Activated CD4-positive, alpha-beta memory T cell treated with anti-CD3 and anti-CD28 coated beads for 36 hours (primary cell): ENCODE measurements at regions not wholly inside any gene's neighbourhood (a gene's known extent, or its start where the extent isn't known, plus 50 kb on each side); places are given as distances from the start of the nearest gene placed in this dataset.

ENCODE experiments used
- CTCF ChIA-PET: fragments of 350-600 bp; sonication (Branson Sonifier 250); formaldehyde crosslinking; loops from one replicate; lab custom pipeline; 2021; ENCODE audit warnings: antibody characterized with exemption, inconsistent platforms; lab: Charles Lee
- POLR2A ChIA-PET: fragments of 350-600 bp; sonication (Branson Sonifier 250); formaldehyde crosslinking; loops from one replicate; lab custom pipeline; 2021; ENCODE audit warnings: antibody characterized with exemption; lab: Charles Lee
- DNase-seq: peaks from one replicate; pipeline ENCODE4 v3.0.0-alpha.2; 2020
- H3K27ac Mint-ChIP-seq: one replicate; pipeline ENCODE4 v1.8.0; 2021; ENCODE audit warnings: mixed read lengths
- H3K27me3 Mint-ChIP-seq: one replicate; pipeline ENCODE4 v1.8.0; 2021; ENCODE audit warnings: mixed read lengths
- H3K36me3 Mint-ChIP-seq: one replicate; pipeline ENCODE4 v1.8.0; 2021; ENCODE audit warnings: mixed read lengths
- H3K4me1 Mint-ChIP-seq: one replicate; pipeline ENCODE4 v1.8.0; 2021; ENCODE audit warnings: low read depth, mixed read lengths
- H3K4me3 Mint-ChIP-seq: one replicate; pipeline ENCODE4 v1.8.0; 2021; ENCODE audit warnings: mild to moderate bottlenecking, mixed read lengths
- H3K9me3 Mint-ChIP-seq: one replicate; pipeline ENCODE4 v1.8.0; 2021; ENCODE audit warnings: mixed read lengths
- intact Hi-C: fragments of 100-400 bp; cut with micrococcal nuclease; formaldehyde crosslinking; loops from one replicate; pipeline ENCODE4 v1.15.1; 2023

- no peaks in the 10 kb centered on the region for H3K9me3 Mint-ChIP-seq
- H3K27me3 Mint-ChIP-seq, result peaks cover 8% of the 10 kb centered on the region
- no peak for DNase-seq
- CTCF ChIA-PET, result no interaction called here
- POLR2A ChIA-PET, result no interaction called here
- intact Hi-C loops, result no loop called here
- no peak overlapping the region for H3K27ac Mint-ChIP-seq
- no peaks in the 10 kb centered on the region for H3K4me1 Mint-ChIP-seq
- H3K4me3 Mint-ChIP-seq, result no peak overlapping the region
- no peaks in the 10 kb centered on the region for H3K36me3 Mint-ChIP-seq
Observed at GRCh38 chr2:234676783-234677450, 180.0 kb upstream of the ARL4C start.

GRCh38 chr2:234676109-234676782 is 179.4 kb upstream of the ARL4C start:
- H3K27me3 Mint-ChIP-seq, result peaks cover 8% of the 10 kb centered on the region
- DNase-seq, result no peak
- ChIA-PET CTCF (no interaction called here), POLR2A (no interaction called here)
- intact Hi-C loops, result no loop called here
- no peaks in the 10 kb centered on the region for H3K9me3 Mint-ChIP-seq
- no peaks in the 10 kb centered on the region for H3K36me3 Mint-ChIP-seq
- no peak overlapping the region for H3K27ac Mint-ChIP-seq
- H3K4me3 Mint-ChIP-seq, result no peak overlapping the region
- no peaks in the 10 kb centered on the region for H3K4me1 Mint-ChIP-seq

- ChIA-PET CTCF (no interaction called here), POLR2A (no interaction called here)
- intact Hi-C loops, result no loop called here
- Mint-ChIP-seq H3K36me3 (no peaks in the 10 kb centered on the region), H3K27ac (no peak overlapping the region), H3K9me3 (no peaks in the 10 kb centered on the region), H3K4me3 (no peak overlapping the region), H3K4me1 (no peaks in the 10 kb centered on the region), H3K27me3 (peaks cover 8% of the 10 kb centered on the region)
- no peak for DNase-seq
Observed at GRCh38 chr2:234674781-234675201, 177.9 kb upstream of the ARL4C start.

DNA sequence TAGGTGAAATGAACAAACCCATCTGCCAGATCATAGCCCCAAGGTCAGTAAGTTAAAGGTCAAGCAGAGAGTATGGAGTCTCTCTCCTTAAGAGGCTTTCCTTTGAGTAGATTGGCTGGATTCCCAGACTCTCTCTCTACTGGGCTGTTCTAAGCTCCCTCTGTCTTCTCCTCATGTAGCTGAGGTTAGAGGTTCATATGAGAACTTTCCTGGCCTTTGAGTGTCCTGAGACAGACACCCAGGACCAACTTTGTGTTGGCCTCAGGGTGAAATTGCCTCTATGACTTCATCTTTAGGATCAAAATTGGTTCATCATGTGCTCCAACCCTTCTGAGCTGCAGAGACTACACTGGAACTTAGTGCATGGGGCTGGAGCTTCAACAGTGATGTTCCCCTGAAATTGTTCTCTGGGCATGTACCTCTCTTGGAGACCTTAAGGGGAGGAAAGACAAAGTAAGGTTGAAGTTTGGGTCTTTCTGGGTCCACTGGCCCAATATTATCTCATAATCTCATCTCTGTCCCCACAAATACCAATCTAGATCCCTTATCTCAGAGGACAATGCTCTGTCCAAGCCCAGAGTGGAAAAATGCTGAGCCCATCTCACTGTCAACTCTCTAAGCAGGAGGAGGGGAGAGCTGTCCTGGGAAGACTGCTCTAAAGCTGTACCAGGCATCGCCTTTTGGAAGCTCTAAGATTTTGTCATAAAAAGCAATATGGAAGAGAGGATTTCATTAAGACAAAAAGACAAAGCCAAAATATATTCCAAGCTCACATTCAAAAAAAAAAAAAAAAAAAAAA is 177.3 kb upstream of the ARL4C start:
- ChIA-PET POLR2A (no interaction called here), CTCF (no interaction called here)
- intact Hi-C loops, result no loop called here
- Mint-ChIP-seq H3K36me3 (no peaks in the 10 kb centered on the region), H3K4me3 (no peak overlapping the region), H3K4me1 (no peaks in the 10 kb centered on the region), H3K27me3 (peaks cover 11% of the 10 kb centered on the region), H3K9me3 (no peaks in the 10 kb centered on the region), H3K27ac (no peak overlapping the region)
- DNase-seq, result no peak

DNA sequence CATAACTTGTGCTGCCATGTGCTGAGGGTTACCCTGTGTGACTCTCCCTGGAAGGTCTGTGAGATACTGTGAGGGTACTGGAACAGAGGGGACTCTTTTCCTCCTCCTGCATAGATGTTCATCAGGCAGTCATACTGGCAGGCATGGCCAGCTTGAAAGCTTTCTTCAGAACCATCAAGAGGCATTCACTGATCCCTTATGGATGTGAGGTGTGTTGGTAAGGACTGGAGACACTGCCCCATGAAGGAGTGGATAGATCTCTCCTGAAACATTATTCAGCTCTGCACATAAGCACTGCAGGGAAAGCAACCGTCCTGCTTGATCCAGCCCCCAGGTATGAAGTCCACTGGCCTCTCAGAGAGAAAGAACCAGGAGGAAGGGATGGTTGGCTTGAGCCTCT is 176.6 kb upstream of the ARL4C start:
- Mint-ChIP-seq H3K27ac (no peak overlapping the region), H3K36me3 (no peaks in the 10 kb centered on the region), H3K4me1 (no peaks in the 10 kb centered on the region), H3K4me3 (no peak overlapping the region), H3K9me3 (no peaks in the 10 kb centered on the region), H3K27me3 (peaks cover 15% of the 10 kb centered on the region)
- intact Hi-C loops, result no loop called here
- no peak for DNase-seq
- POLR2A ChIA-PET, result no interaction called here
- CTCF ChIA-PET, result no interaction called here

DNA sequence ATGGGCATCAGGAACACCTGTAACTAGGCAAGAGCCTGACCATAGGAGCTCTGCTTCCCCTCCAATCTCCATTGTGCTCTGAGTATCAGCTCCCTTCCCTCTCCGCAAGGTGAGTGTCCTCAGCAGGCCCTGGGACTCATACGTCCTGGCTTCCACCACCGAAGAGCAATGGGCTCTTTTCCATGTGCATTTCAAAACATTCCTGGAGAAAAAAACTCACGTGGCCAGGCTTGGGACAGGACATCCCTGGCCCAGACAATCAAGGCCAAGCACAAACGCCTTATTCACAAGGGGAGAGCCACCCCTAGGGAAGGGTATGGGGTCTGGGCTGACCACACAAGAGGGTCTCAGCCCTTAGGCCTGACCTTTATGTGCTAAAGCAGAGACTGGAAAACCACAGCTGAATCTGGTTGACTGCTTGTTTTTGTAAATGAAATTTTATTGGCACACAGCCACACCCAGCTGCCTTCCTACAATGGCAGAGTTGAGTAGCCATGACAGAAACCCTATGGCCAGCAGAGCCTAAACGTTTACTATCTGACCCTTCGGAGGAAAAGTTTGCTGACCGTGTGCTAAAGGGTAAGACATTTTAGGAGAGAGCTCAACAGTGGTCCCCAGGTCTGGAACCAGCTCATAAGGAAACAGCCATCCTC is 175.7 kb upstream of the ARL4C start:
- H3K27ac Mint-ChIP-seq, result no peak overlapping the region
- H3K4me3 Mint-ChIP-seq, result no peak overlapping the region
- no peak for DNase-seq
- intact Hi-C loops, result no loop called here
- no peaks in the 10 kb centered on the region for H3K4me1 Mint-ChIP-seq
- CTCF ChIA-PET, result no interaction called here
- POLR2A ChIA-PET, result no interaction called here
- no peaks in the 10 kb centered on the region for H3K36me3 Mint-ChIP-seq
- H3K9me3 Mint-ChIP-seq, result no peaks in the 10 kb centered on the region
- H3K27me3 Mint-ChIP-seq, result peaks cover 16% of the 10 kb centered on the region

GRCh38 chr2:234671716-234672115 is 174.8 kb upstream of the ARL4C start:
- intact Hi-C loops, result no loop called here
- no peak for DNase-seq
- H3K27me3 Mint-ChIP-seq, result peaks cover 23% of the 10 kb centered on the region
- POLR2A ChIA-PET, result no interaction called here
- H3K9me3 Mint-ChIP-seq, result no peaks in the 10 kb centered on the region
- H3K27ac Mint-ChIP-seq, result no peak overlapping the region
- no peaks in the 10 kb centered on the region for H3K36me3 Mint-ChIP-seq
- CTCF ChIA-PET, result no interaction called here
- H3K4me3 Mint-ChIP-seq, result no peak overlapping the region
- no peaks in the 10 kb centered on the region for H3K4me1 Mint-ChIP-seq

- Mint-ChIP-seq H3K27ac (no peak overlapping the region), H3K36me3 (no peaks in the 10 kb centered on the region), H3K27me3 (peaks cover 23% of the 10 kb centered on the region), H3K4me3 (no peak overlapping the region), H3K9me3 (no peaks in the 10 kb centered on the region), H3K4me1 (no peaks in the 10 kb centered on the region)
- intact Hi-C loops, result no loop called here
- DNase-seq, result no peak
- CTCF ChIA-PET, result no interaction called here
- POLR2A ChIA-PET, result no interaction called here
Observed at GRCh38 chr2:234671231-234671630, 174.3 kb upstream of the ARL4C start.

GRCh38 chr2:234670806-234671205 is 173.9 kb upstream of the ARL4C start:
- H3K4me1 Mint-ChIP-seq, result no peaks in the 10 kb centered on the region
- ChIA-PET CTCF (no interaction called here), POLR2A (no interaction called here)
- H3K4me3 Mint-ChIP-seq, result no peak overlapping the region
- DNase-seq, result no peak
- intact Hi-C loops, result no loop called here
- H3K27me3 Mint-ChIP-seq, result peaks cover 23% of the 10 kb centered on the region
- no peaks in the 10 kb centered on the region for H3K36me3 Mint-ChIP-seq
- no peak overlapping the region for H3K27ac Mint-ChIP-seq
- no peaks in the 10 kb centered on the region for H3K9me3 Mint-ChIP-seq

- Mint-ChIP-seq H3K4me1 (no peaks in the 10 kb centered on the region), H3K27ac (no peak overlapping the region), H3K36me3 (no peaks in the 10 kb centered on the region), H3K9me3 (no peaks in the 10 kb centered on the region), H3K27me3 (peaks cover 23% of the 10 kb centered on the region), H3K4me3 (no peak overlapping the region)
- ChIA-PET CTCF (no interaction called here), POLR2A (no interaction called here)
- DNase-seq, result no peak
- intact Hi-C loops, result no loop called here
Observed at GRCh38 chr2:234670052-234670451, 173.2 kb upstream of the ARL4C start.

- intact Hi-C loops, result no loop called here
- Mint-ChIP-seq H3K36me3 (no peaks in the 10 kb centered on the region), H3K27me3 (peaks cover 23% of the 10 kb centered on the region), H3K4me3 (no peak overlapping the region), H3K9me3 (no peaks in the 10 kb centered on the region), H3K4me1 (no peaks in the 10 kb centered on the region), H3K27ac (no peak overlapping the region)
- DNase-seq, result no peak
- ChIA-PET CTCF (no interaction called here), POLR2A (no interaction called here)
Observed at GRCh38 chr2:234669621-234670020, 172.7 kb upstream of the ARL4C start.

GRCh38 chr2:234669001-234669400 is 172.1 kb upstream of the ARL4C start:
- Mint-ChIP-seq H3K9me3 (peaks cover 3% of the 10 kb centered on the region), H3K4me1 (no peaks in the 10 kb centered on the region), H3K36me3 (no peaks in the 10 kb centered on the region), H3K27me3 (peaks cover 19% of the 10 kb centered on the region), H3K27ac (no peak overlapping the region), H3K4me3 (no peak overlapping the region)
- CTCF ChIA-PET, result no interaction called here
- POLR2A ChIA-PET, result no interaction called here
- no peak for DNase-seq
- intact Hi-C loops, result no loop called here
